ENCODE measurements at regions not wholly inside any gene's neighbourhood (a gene's known extent, or its start where the extent isn't known, plus 50 kb on each side); places are given as distances from the start of the nearest gene placed in this dataset.

- TF ChIP-seq EZH2 (IDR thresholded peaks at IDR 0.05; ENCODE audit: borderline replicate concordance, low read depth, low read length, poor library complexity, severe bottlenecking) (no peak), CTCF (conservative IDR thresholded peaks at IDR 0.05; ENCODE audit: low read depth, low read length) (no peak)
Observed at GRCh38 chr5:85967681-85968080, 650.1 kb upstream of the COX7C start.

Measured in A673 (cell line).